ENCODE measurements at regions not wholly inside any gene's neighbourhood (a gene's known extent, or its start where the extent isn't known, plus 50 kb on each side); places are given as distances from the start of the nearest gene placed in this dataset.
A peak's percentile ranks its signal among the peaks of the same experiment; 100 is the strongest.
"Not testable (repeated sequence)": the region's sequence is repeated elsewhere in the genome, so short reads cannot be mapped to it uniquely, and the experiment has no call there.

DNA sequence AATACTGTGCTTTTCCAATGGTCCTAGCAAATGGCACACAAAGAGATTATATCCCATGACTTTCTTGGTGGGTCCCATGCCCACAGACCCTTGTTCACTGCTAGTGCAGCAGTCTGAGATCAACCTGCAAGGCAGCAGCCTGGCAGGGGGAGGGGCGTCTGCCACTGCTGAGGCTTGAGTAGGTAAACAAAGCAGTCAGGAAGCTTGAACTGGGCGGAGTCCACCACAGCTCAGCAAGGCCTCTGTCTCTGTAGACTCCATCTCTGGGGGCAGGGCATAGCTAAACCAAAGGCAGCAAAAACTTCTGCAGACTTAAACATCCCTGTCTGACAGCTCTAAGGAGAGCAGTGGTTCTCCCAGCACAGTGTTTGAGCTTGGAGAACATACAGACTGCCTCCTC is 82.9 kb downstream of the ZNF737 start:
- DNase-seq = no peak

DNA sequence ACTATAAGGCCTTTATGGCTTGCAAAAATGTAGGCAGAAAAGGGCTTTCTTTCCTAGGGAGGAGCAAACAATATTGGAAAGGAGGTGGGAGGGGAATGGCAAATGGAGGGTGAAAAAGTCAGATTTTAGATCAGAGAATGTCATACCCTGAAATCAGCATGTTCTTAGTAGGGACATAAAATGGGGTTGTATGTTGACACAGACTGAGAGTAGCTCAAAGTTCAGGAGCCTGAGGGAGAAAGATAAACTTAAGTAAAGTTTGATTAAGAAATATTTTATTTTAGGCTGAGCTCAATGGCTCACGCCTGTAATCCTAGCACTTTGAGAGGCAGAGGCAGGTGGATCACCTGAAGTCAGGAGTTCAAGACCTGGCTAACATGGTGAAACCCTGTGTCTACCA is 83.8 kb downstream of the ZNF737 start:
- no peak for DNase-seq

DNA sequence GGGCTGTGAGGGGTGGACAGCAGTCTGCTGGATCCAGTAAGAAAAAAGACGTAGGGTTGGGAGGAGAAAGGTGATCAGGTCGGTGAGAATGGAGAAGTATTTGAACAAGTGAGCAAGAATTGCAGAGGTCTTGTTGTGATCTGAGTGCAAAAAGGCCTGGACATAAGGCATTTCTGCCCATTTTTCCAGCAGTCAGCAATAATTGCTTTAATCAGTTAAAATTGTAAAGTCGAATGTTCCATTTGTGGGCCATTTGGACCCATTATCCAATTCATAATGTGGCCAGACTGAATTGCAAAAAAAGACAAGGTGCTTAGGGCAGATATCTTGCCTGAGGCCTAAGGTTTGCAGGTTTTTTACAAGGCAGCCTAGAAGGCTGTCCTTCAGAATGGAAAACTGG is 86.1 kb downstream of the ZNF737 start:
- no peak for DNase-seq

DNA sequence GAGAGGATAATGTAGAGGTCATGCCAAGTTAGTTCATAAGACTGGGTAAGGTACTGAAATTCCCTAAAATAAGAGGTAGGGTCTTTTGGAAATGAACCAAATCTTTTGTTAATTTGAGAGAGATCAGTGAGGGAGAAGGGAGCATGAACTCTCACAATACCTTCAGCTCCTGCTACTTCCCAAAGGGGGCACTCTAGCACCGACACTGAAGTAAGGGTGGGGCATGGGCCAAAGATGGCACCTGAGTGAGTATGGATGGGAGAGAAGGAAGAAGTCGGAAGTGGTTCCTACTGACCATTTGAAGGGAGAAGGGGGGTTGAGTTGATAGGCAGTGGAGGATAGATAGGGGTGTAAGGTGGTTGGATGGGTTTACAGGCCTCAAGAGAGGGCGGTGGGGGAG is 86.6 kb downstream of the ZNF737 start:
- no peak for DNase-seq

DNA sequence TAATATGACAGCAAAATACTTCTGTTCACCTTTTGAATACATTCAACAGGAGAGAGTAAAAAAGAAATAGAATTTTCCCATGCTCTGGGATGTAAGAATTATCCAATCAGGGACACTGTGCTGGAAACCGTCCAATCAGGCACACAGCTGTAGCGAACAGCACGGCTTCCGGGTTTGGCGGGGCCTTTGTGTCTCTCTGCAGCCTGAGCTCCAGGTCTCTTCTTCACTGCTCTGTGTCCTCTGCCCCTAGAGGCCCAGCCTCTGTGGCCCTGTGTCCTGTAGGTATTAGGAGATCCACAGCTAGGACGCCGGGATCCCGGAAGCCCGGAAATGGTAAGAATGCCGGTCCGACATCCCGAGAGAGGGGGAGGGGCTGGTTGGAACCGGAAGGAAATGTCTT is 92.7 kb downstream of the ZNF737 start:
- DNase-seq = no peak

DNA sequence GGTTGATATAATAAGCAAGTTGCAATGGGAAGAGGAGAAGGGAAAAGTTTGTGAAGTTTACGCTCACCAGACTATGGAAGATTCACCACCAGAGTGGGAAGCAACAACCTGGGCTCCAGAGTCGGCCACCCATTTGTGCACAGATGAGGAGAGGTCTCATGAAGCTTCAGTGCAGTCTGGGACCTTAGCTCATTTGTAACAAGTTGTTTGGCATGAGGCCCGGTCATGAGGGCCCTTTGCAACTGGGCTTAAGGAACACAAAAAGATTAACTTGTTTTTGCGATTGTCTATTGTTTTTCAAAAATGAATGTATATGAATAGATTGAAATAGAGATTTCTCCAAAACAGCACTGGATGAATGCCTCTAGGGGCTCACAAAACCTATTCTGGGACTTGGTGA is 94.2 kb downstream of the ZNF737 start:
- no peak for DNase-seq

DNA sequence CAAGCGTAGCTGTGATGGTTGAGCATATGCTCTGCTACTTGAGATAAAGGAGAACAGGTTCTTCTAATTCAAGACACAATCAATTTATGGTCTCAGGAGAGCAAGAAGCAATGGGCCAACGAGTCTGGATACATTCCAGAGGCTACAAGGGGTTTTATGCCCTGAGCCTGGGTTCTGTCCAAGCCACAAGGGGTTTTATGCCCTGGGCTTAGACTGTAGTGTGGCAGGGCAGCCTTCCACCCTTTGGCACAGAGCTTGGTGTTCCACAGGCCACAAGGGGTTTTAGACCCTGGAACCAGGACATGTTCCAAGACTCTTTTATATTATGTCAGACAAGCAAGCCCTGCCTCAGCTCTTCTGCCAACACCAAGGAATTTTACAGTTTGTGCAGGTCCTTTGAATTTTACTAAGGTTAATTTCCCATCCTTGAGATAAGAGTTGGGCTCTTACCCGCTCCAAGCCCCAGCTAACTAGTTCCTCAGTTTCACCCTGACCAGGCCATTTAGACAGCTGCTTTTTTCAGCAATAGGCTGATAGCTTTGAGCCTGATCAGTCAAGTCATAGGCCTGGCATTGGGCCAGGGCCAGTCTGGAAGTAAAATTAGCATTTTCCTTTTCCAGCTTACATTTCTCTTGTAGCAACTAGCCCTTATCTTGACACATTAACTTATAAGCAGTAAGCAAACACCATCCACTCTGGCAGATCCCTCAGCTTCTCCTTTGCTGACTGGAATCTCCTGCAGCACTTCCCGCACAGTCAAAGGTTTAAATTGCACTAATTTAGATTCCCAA is 95.0 kb downstream of the ZNF737 start:
- DNase-seq = no peak

DNA sequence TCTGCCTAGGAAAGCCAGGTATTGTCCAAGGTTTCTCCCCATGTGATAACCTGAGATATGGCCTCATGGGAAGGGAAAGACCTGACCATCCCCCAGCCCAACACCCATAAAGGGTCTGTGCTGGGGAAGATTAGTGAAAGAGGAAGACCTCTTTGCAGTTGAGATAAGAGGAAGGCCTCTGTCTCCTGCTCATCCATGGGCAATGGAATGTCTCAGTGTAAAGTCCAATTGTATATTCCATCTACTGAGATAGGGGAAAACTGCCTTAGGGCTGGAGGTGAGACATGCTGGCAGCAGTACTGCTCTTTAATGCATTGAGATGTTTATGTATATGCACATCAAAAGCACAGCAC is 99.0 kb downstream of the ZNF737 start:
- not testable (repeated sequence) for DNase-seq

DNA sequence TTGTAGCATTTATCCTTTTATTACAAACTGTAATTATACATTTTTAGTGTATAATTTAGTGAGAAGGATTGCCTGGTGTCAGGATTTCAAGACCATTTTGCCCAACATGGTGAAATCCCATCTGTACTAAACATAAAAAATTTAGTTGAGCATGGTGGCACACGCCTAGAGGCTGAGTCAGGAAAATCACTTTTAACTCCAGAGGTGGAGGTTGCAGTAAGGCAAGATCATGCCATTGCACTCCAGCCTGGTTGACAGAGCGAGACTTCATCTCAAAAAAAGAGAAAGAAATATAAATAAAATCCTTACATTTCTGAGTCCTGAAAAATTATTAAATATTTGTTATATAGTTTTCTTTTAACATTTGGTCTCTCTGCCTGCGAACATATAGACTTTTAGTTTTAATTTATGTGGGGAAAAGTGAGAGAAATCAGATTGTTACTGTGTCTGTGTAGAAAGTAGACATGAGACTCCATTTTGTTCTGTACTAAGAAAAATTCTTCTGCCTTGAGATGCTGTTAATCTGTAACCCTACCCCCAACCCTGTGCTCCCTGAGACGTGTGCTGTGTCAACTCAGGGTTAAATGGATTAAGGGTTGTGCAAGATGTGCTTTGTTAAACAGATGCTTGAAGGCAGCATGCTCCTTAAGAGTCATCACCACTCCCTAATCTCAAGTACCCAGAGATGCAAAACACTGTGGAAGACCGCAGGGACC is 99.5 kb downstream of the ZNF737 start:
- not testable (repeated sequence) for DNase-seq

DNA sequence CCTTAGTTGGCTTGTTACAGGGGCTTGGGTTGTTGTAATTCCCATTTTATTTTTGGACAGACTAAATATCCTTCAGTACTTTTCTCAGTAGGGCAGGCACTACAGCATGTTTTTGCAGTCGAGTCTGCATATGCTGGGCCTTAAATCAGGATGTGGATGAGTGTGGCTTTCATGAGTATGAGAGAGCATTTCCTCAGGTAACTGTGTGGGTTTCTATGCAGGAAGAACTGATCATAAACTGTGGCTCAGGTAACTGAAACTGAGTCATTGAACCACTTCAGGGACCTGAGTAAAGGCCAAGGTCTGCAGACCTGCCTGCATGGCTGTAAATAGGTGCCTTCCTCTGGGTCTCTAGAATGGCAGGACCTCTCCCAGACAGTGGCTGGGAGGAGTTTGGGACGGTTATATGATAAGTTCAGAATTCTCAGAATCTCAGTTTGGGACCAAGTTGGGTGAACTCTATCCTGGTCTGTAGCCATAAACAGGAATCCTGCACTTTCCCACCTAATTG is 112.1 kb downstream of the ZNF737 start:
- DNase-seq = no peak

DNA sequence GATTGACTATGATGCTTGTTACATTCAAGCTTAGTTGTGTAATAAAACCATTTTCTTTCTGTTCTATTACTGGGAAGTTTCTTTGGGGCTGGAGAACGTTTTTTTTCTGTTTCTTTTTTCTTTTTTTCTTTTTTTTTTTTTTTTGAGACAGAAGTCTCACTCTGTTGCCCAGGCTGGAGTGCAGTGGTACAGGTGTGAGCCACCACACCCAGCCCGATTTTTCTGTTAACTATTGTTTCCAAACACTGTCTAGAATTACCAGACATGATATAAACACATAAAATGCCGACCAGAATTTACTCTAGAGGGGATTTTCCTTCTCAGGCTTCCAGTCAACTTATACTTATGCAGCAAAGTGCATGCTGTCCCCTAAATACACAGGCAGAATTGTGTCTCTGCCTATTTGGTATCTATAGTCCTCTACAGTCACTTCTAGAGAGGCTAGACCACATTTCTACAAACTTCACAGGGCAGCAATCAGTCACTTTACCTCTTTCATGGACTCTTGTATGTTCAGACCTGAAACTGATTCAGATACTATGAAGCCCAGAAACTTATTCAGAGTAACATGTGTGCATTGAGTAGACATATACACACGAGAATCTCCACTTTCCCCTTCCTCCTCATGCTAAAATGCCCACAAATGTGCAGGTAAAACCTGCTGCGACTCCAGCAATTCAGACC is 121.2 kb downstream of the ZNF737 start:
- no peak for DNase-seq

DNA sequence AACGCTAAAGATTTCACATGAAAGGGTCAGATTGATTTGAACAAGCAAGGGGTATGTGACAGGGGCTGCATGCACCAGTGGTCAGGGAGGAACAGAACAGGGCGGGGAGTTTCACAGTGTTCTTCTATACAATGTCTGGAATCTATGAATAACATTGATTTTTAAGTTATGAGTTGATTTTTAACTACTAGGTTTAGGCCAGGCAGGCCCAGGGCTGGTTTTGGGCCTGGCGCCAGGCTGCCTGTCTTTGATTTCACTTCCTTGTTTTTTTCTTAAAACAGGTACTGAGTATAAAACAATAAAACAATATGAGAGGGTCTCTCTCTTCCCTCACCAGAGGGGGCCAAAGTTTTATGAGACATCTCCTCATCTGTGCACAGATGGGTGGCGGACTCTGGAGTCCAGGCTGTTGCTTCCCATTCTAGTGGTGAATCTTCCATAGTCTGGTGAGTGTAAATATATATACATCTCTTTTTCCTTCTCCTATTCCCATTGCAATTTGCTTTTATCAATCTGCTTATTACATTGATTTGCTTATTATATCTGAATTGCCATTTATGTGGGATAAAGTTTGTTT is 133.2 kb downstream of the ZNF737 start:
- DNase-seq = not testable (repeated sequence)

DNA sequence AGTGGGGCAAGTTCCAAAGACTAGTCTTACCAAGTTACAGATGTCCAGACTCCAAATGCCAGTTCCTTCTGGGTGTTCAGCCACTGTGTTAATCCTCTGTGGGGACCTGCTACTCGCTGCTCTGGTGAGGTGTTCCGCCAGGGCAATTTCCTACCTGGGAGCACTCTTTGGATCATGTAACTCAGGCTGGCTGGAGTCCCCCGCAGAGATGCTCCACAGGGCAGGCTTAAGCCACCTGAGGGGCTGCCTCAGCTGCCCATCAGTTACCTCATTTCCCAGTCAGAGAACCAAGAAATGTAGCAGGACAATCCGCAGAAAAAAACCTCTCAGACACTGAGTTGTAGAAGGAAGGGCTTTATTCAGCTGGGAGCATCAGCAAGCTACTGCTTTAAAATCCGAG is 133.8 kb downstream of the ZNF737 start:
- DNase-seq = no peak

DNA sequence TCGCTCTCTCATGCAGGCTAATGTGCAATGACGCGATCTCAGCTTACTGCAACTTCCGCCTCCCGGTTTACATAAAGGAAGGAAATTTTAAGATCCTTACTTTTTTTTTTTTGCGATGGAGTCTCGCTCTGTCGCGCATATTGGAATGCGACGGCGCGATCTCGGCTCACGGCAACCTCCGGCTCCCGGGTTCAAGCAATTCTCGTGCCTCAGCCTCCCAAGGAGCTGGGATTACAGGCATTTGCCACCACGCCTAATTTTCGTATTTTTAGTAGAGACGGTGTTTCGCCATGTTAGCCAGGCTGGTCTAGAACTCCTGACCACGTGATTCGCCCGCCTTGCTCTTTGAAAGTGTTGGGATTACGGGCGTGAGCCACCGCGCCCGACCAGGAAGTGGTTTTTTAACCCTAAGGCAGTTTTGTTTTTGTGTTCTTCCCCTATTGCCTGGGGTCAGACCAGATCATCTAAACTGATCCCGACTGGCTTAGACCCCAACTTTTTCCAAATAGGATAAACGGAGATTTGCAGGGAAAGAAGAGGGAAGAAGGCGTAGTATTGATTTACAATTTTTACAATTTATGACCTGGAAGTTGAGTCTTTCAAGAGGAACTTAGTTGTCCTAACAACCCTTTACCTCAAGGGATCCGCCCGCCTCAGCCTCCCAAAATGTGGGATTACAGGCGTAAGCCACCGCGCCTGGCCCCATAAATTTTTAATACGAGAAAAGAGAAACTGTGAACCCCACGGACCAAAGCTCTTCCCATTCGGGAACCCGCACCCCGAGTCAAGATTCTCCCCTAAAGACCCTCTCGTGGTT is 142.0 kb downstream of the ZNF737 start:
- DNase-seq = peak; percentile 65

DNA sequence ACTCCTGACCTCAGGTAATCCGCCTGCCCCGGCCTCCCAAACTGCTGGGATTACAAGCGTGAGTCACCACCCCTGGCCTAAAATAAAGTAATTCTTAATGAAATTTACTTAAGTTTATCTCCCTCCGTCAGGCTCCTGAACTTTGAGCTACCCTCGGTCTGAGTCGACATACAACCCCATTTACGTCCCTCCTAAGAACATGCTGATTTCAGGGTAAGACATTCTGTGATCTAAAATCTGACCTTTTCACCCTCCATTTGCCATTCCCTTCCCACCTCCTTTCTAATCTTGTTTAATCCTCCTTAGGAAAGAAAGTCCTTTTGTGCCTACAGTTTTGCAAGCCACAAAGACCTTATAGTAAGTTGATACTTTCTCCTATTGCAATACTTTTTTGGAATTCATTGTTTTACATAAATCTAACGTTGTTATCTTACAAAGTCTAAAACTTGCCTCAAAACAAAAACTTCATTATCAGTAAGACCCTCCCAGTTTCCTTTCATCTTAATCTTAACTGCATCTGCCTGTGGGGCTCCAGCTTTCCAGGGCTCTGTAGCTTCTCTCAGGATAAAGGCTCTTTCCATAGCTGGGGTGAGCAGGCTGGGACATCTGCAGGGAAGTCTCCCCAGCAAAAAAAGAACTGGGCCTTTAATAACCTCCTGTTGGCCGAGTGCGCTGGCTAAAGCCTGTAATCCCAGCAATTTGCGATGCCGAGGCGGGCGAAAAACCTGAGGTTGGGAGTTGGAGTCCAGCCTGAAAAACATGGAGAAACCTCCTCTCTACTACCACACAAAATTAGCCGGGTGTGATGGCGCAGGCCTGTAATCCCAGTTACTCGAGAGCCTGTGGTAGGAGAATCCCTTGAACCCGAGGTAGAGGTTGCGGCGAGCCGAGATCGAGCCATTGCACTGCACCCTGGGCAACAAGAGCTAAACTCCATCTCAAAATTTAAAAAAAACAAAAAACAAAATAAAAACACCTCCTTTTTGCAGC is 143.1 kb downstream of the ZNF737 start:
- no peak for DNase-seq

DNA sequence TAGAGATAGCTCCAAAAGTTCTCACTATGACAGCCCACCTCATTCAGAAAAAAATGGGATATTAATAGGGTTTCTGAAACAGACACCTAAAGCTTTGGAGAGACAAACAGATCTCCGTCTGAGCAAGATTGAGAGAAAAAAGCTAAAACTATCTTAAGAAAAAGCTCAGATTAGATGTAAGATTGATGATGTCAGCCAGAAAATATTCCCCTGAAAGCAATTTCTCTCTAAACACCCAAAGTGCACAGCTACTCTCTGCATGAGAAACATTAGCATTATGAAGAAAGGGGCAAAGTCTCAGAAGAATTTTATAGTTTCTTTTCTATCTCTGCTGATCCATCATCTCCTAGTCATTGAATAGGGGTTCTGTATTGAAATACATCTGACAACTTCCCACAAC is 148.9 kb downstream of the ZNF737 start:
- DNase-seq = no peak

DNA sequence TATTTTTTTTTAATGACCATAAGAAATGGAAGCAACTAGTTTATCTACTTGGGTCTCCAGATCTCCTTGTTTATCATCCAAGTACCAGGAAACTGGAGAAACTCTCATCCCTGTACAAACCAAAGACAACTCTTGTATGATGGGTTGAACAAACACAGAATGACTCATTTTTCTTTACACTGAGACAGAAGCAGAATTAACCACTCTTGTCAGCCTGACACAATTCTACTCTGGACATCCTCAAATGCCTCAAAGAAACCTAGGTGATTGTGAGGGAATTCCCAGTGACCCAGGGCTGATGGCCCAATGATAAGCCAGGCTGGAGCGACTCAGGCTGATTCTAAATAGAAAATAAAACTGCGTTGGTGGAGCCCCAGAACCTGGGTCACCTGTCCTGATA is 151.5 kb downstream of the ZNF737 start:
- DNase-seq = no peak

DNA sequence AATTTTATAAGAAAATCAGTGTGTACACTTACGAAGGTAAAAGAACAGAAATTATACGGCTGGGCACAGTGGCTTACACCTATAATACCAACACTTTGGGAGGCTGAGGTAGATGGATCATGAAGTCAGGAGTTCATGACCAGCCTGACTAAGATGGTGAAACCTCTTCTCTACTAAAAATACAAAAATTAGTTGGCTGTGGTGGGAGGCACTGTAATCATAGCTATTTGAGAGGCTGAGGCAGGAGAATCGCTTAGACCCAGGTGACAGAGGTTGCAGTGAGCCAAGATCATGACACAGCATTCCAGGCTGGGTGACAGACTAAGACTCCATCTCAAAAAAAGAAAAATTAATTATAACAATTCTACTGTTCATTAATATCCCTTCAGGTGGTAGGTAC is 151.9 kb downstream of the ZNF737 start:
- DNase-seq = no peak

DNA sequence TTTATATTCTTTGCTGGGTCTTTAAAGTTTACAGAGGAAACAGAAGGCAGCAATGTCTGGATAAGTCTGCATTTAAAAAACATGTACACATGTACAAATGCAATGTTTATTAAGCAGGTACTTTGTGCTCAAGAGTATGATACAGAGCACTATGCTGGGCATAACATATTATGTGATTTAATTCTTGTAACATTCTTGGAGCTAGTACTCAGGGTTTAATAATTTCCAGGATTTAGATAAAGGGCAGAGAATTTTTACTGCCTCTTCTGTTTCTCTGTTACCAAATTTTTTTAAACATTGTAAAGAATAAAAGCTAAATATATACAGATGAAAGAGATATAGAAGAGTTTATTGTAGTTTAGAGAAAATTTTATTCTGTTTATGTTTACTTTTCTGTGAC is 152.7 kb downstream of the ZNF737 start:
- no peak for DNase-seq

DNA sequence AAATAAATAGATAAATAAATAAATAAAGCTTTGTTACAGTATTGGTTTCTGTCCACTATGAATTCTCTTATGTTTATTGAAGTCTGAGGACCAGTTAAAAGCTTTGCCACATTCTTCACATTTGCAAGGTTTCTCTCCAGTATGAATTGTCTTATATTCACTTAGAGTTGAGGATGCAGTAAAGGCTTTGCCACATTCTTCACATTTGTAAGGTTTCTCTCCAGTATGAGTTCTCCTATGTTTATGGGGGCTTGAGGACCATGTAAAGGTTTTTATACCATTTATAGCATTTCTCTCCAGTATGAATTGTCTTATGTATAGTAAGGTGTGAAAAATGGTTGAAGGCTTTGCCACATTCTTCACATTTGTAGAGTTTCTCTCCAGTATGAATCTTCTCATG is 168.3 kb downstream of the ZNF737 start:
- DNase-seq = no peak

DNA sequence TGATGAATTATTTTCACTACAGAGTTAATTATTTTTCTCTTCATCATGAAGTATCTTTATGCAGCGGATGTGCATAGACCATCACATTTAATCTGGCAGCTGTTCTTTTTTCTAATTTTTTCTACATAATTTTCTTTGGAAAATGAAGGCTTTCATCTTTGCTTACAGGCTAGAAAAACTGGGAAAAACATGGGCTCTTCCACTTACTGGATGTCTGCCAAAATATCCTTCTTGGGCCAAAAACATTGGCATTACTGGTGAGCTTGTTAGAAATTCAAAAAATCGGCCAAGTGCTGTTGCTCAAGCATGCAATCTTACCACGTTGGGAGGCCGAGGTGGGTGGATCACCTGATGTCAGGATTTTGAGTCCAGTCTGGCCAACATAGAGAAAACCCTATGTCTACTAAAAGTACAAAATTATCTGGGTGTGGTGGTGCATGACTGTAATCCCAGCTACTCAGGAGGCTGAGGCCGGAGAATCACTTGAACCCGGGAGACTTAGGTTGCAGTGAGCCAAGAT is 176.8 kb downstream of the ZNF737 start:
- DNase-seq = no peak
